ENCODE measurements at regions not wholly inside any gene's neighbourhood (a gene's known extent, or its start where the extent isn't known, plus 50 kb on each side); places are given as distances from the start of the nearest gene placed in this dataset.

- ChIA-PET CTCF (no interaction called here), POLR2A (no interaction called here)
Observed at GRCh38 chr1:103180660-103181059, 72.3 kb upstream of the COL11A1 start.

- POLR2A ChIA-PET, result no interaction called here
Observed at GRCh38 chr1:103177108-103177775, 68.9 kb upstream of the COL11A1 start.

DNA sequence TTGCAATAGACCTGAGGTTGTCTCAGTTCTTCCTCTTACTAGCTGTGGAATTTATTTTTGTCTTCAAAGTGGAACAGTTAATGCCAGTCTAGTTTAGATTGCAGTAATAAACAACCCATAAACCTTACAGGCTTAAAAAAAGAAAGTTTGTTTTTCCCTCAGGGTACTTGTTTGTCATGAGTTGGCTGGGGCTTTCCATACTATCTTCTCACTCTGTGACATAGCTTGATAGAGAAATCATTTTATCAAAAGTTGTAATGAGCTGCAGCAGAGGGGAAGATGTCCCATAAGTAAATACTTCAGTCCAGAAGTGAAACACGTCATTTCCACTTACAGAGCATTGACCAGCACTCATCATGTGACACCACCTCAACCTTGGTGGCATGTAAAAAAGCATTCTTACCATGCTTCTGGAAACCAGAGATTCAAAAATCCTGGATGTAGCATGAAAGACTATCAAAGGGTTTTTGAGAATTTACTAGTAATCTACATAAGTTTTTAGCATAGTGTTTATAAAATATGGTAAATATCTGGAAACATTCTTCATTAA, 62.8 kb upstream of the COL11A1 start:
- ChIA-PET POLR2A (no interaction called here), CTCF (no interaction called here)

More at GRCh38 chr1:103177108-103177775, 68.9 kb upstream of the COL11A1 start:
- CTCF ChIA-PET, result no interaction called here

GRCh38 chr1:103170609-103171008, 62.3 kb upstream of the COL11A1 start:
- CTCF ChIA-PET, result no interaction called here

GRCh38 chr1:103162360-103162759, 54.0 kb upstream of the COL11A1 start:
- ChIA-PET POLR2A (no interaction called here), CTCF (no interaction called here)

More at GRCh38 chr1:103170609-103171008, 62.3 kb upstream of the COL11A1 start:
- POLR2A ChIA-PET, result no interaction called here

DNA sequence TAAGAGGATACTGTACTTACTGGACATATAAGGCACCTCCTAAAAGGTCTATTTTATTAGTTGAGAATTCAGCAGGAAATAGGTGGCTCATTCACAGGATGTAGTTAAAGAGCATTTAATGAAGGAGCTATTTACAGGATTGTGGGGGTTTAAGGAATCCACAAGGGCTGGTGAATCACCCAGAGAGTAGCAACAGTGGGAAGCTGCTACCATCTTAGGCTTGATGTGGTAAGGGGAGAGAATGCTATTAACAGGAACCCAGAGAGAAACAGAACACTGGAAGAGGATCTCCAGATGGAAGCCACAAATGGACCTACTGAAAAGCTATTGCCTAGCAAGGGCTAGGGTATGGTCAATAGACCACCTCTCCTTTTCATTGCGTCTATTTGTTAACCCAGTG, 52.0 kb upstream of the COL11A1 start:
- ChIA-PET POLR2A (no interaction called here), CTCF (no interaction called here)

All from activated CD8-positive, alpha-beta memory T cell treated with anti-CD3 and anti-CD28 coated beads for 36 hours (primary cell).